Neural cell (in vitro differentiated cells): ENCODE measurements at regions not wholly inside any gene's neighbourhood (a gene's known extent, or its start where the extent isn't known, plus 50 kb on each side); places are given as distances from the start of the nearest gene placed in this dataset.

Experiments
- H2AFZ ChIP-seq: fragments of 200-600, 300-800 bp; sonication (generic), shearing (Covaris generic); 2 replicates; pipeline ENCODE4 v1.6.0; 2014; ENCODE audit warnings: low read depth, mild to moderate bottlenecking, antibody characterized with exemption, low read length, moderate library complexity
- H3F3A ChIP-seq: fragments of 200-600 bp; shearing (Covaris generic); 2 replicates; pipeline ENCODE4 v1.6.1; 2016; ENCODE audit warnings: mild to moderate bottlenecking, moderate library complexity, mixed read lengths, antibody characterized with exemption, low read length; ENCODE audit not compliant: insufficient read depth, poor library complexity, severe bottlenecking
- H3K27ac ChIP-seq: fragments of 200-600, 300-800 bp; sonication (generic), shearing (Covaris generic); 2 replicates; pipeline ENCODE4 v1.5.1; 2014; ENCODE audit warnings: mild to moderate bottlenecking, low read length, moderate library complexity
- H3K27me3 ChIP-seq: fragments of 300-800, 200-600 bp; sonication (generic), shearing (Covaris generic); 2 replicates; pipeline ENCODE4 v1.6.0; 2014; ENCODE audit warnings: mild to moderate bottlenecking, low read depth, low read length, moderate library complexity; ENCODE audit not compliant: insufficient read depth
- H3K36me3 ChIP-seq: fragments of 300-800, 200-600 bp; sonication (generic), shearing (Covaris generic); 2 replicates; pipeline ENCODE4 v1.5.1; 2014; ENCODE audit warnings: mild to moderate bottlenecking, antibody characterized with exemption, low read length, moderate library complexity; ENCODE audit not compliant: insufficient read depth
- H3K4me2 ChIP-seq: fragments of 300-800, 200-600 bp; sonication (generic), shearing (Covaris generic); 2 replicates; pipeline ENCODE4 v1.6.0; 2014; ENCODE audit warnings: mild to moderate bottlenecking, low read length
- H3K4me3 ChIP-seq: fragments of 300-800, 200-600 bp; sonication (generic), shearing (Covaris generic); 2 replicates; pipeline ENCODE4 v1.5.1; 2014; ENCODE audit warnings: mild to moderate bottlenecking, low read length, moderate library complexity
- H3K79me2 ChIP-seq: fragments of 200-600 bp; shearing (Covaris generic); replicated peaks from 2 replicates; pipeline ENCODE4 v1.6.0; 2014; ENCODE audit warnings: mild to moderate bottlenecking, low read length, moderate library complexity; ENCODE audit not compliant: insufficient read depth
- H3K9ac ChIP-seq: fragments of 300-800, 200-600 bp; sonication (generic), shearing (Covaris generic); 2 replicates; pipeline ENCODE4 v1.6.1; 2016; ENCODE audit warnings: mild to moderate bottlenecking, low read length, mixed read lengths
- H3K9me2 ChIP-seq: fragments of 200-600 bp; shearing (Covaris generic); 2 replicates; pipeline ENCODE4 v1.6.1; 2016; ENCODE audit warnings: mild to moderate bottlenecking, low read length, mixed read lengths; ENCODE audit not compliant: insufficient read depth
- H3K9me3 ChIP-seq: fragments of 200-600, 300-800 bp; sonication (generic), shearing (Covaris generic); 2 replicates; pipeline ENCODE4 v1.6.1; 2016; ENCODE audit warnings: mild to moderate bottlenecking, mixed run types, low read length, moderate library complexity, mixed read lengths
- H4K20me1 ChIP-seq: fragments of 200-600 bp; shearing (Covaris generic); 2 replicates; pipeline ENCODE4 v1.6.1; 2016; ENCODE audit warnings: mild to moderate bottlenecking, mixed run types; ENCODE audit not compliant: insufficient read depth
- EP300 ChIP-seq: fragments of 450-650 bp; conservative IDR thresholded peaks from 2 replicates; pipeline ENCODE4 v1.6.1; 2014; ENCODE audit warnings: antibody characterized with exemption, mild to moderate bottlenecking, moderate library complexity; ENCODE audit not compliant: poor library complexity, severe bottlenecking
- EZH2 ChIP-seq: fragments of 200-600, 300-800 bp; shearing (Covaris generic), sonication (generic); IDR thresholded peaks from 2 replicates; pipeline ENCODE4 v1.6.1; 2014; ENCODE audit warnings: antibody characterized with exemption, low read length, borderline replicate concordance, mild to moderate bottlenecking; ENCODE audit not compliant: insufficient read depth, poor library complexity, severe bottlenecking
- MXI1 ChIP-seq: fragments of 450-650 bp; conservative IDR thresholded peaks from 2 replicates; pipeline ENCODE4 v1.6.1; 2014; ENCODE audit warnings: antibody characterized with exemption, mild to moderate bottlenecking; ENCODE audit not compliant: poor library complexity, severe bottlenecking
- POLR2AphosphoS5 ChIP-seq: IDR thresholded peaks from 2 replicates; pipeline ENCODE4 v1.6.1; 2012
- RAD21 ChIP-seq: fragments of 450-650 bp; conservative IDR thresholded peaks from 2 replicates; pipeline ENCODE4 v1.6.1; 2014; ENCODE audit warnings: antibody characterized with exemption, mild to moderate bottlenecking, moderate library complexity
- SMC3 ChIP-seq: fragments of 450-650 bp; conservative IDR thresholded peaks from 2 replicates; pipeline ENCODE4 v1.6.1; 2014; ENCODE audit warnings: antibody characterized with exemption, mild to moderate bottlenecking, moderate library complexity; ENCODE audit not compliant: poor library complexity
- TAF1 ChIP-seq: IDR thresholded peaks from 2 replicates; pipeline ENCODE4 v1.6.1; 2012; ENCODE audit warnings: low read depth
- TF ChIP-seq, protein P1 (sequence below): fragments of 450-650 bp; IDR thresholded peaks from 2 replicates; pipeline ENCODE4 v1.5.1; 2014; ENCODE audit warnings: antibody characterized with exemption, mild to moderate bottlenecking, moderate library complexity; ENCODE audit not compliant: poor library complexity, severe bottlenecking
- TF ChIP-seq, protein P2 (sequence below): IDR thresholded peaks from 2 replicates; pipeline ENCODE4 v1.6.1; 2012; ENCODE audit warnings: borderline replicate concordance

- H3K27me3 ChIP-seq = no peaks in the 10 kb centered on the region
- H3K4me3 ChIP-seq = no peak overlapping the region
- no peak overlapping the region for H3K4me2 ChIP-seq
Observed at GRCh38 chr2:241999184-241999583, 129.7 kb downstream of the RTP5 start.

GRCh38 chr2:242001853-242002252 lies 132.3 kb downstream of the RTP5 start:
- Histone ChIP-seq H3K4me2 (no peak overlapping the region), H3K27ac (no peak overlapping the region), H3K27me3 (no peaks in the 10 kb centered on the region), H3F3A (no peaks in the 10 kb centered on the region), H3K36me3 (no peaks in the 10 kb centered on the region), H2AFZ (no peak overlapping the region), H3K9ac (no peak overlapping the region), H3K9me2 (no peaks in the 10 kb centered on the region), H3K9me3 (no peaks in the 10 kb centered on the region), H3K79me2 (no peaks in the 10 kb centered on the region), H4K20me1 (no peaks in the 10 kb centered on the region), H3K4me3 (no peak overlapping the region)
- TF ChIP-seq EP300 (no peak), TAF1 (no peak), EZH2 (no peak), SMC3 (no peak), MXI1 (no peak), RAD21 (no peak), POLR2AphosphoS5 (no peak)
- TF ChIP-seq, protein P1, sequence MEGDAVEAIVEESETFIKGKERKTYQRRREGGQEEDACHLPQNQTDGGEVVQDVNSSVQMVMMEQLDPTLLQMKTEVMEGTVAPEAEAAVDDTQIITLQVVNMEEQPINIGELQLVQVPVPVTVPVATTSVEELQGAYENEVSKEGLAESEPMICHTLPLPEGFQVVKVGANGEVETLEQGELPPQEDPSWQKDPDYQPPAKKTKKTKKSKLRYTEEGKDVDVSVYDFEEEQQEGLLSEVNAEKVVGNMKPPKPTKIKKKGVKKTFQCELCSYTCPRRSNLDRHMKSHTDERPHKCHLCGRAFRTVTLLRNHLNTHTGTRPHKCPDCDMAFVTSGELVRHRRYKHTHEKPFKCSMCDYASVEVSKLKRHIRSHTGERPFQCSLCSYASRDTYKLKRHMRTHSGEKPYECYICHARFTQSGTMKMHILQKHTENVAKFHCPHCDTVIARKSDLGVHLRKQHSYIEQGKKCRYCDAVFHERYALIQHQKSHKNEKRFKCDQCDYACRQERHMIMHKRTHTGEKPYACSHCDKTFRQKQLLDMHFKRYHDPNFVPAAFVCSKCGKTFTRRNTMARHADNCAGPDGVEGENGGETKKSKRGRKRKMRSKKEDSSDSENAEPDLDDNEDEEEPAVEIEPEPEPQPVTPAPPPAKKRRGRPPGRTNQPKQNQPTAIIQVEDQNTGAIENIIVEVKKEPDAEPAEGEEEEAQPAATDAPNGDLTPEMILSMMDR = no peak
- TF ChIP-seq, protein P2, sequence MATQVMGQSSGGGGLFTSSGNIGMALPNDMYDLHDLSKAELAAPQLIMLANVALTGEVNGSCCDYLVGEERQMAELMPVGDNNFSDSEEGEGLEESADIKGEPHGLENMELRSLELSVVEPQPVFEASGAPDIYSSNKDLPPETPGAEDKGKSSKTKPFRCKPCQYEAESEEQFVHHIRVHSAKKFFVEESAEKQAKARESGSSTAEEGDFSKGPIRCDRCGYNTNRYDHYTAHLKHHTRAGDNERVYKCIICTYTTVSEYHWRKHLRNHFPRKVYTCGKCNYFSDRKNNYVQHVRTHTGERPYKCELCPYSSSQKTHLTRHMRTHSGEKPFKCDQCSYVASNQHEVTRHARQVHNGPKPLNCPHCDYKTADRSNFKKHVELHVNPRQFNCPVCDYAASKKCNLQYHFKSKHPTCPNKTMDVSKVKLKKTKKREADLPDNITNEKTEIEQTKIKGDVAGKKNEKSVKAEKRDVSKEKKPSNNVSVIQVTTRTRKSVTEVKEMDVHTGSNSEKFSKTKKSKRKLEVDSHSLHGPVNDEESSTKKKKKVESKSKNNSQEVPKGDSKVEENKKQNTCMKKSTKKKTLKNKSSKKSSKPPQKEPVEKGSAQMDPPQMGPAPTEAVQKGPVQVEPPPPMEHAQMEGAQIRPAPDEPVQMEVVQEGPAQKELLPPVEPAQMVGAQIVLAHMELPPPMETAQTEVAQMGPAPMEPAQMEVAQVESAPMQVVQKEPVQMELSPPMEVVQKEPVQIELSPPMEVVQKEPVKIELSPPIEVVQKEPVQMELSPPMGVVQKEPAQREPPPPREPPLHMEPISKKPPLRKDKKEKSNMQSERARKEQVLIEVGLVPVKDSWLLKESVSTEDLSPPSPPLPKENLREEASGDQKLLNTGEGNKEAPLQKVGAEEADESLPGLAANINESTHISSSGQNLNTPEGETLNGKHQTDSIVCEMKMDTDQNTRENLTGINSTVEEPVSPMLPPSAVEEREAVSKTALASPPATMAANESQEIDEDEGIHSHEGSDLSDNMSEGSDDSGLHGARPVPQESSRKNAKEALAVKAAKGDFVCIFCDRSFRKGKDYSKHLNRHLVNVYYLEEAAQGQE = no peak

More at GRCh38 chr2:241999184-241999583, 129.7 kb downstream of the RTP5 start:
- Histone ChIP-seq H3F3A (no peaks in the 10 kb centered on the region), H3K79me2 (no peaks in the 10 kb centered on the region), H4K20me1 (no peaks in the 10 kb centered on the region), H3K36me3 (no peaks in the 10 kb centered on the region), H3K9ac (no peak overlapping the region), H3K9me3 (no peaks in the 10 kb centered on the region), H2AFZ (no peak overlapping the region), H3K9me2 (no peaks in the 10 kb centered on the region), H3K27ac (no peak overlapping the region)
- no peak for TF ChIP-seq EP300
- no peak for TF ChIP-seq POLR2AphosphoS5
- no peak for TF ChIP-seq MXI1
- TF ChIP-seq, protein P2 = no peak
- TF ChIP-seq, protein P1 = no peak
- no peak for TF ChIP-seq RAD21
- TF ChIP-seq EZH2 = no peak
- TF ChIP-seq SMC3 = no peak
- TF ChIP-seq TAF1 = no peak
